Suprapubic skin (tissue), 4 donors: ENCODE measurements at regions not wholly inside any gene's neighbourhood (a gene's known extent, or its start where the extent isn't known, plus 50 kb on each side); places are given as distances from the start of the nearest gene placed in this dataset.

Source experiments
- CTCF ChIP-seq, 2 donors: fragments of 200-600 bp in 1 of 2; fragments of 450-650 bp in 1 of 2; sonication (generic) in 1 of 2; IDR thresholded peaks; one replicate each; pipeline ENCODE4 v1.5.1; 2016 to 2019; ENCODE audit warnings: antibody characterized with exemption in 2 of 2, mild to moderate bottlenecking in 1 of 2, moderate library complexity in 1 of 2
- EP300 ChIP-seq: sonication (generic); formaldehyde crosslinking; IDR thresholded peaks from one replicate; pipeline ENCODE4 v1.6.1; 2017; ENCODE audit warnings: antibody characterized with exemption
- POLR2A ChIP-seq, 2 donors: fragments of 450-650 bp; IDR thresholded peaks; one replicate each; pipeline ENCODE4 v1.6.1; 2017; ENCODE audit warnings: antibody characterized with exemption in 2 of 2, mild to moderate bottlenecking in 2 of 2, moderate library complexity in 2 of 2
- POLR2AphosphoS5 ChIP-seq, 3 donors: sonication (generic); formaldehyde crosslinking; IDR thresholded peaks; one replicate each; pipeline ENCODE4 v1.6.1; 2017; ENCODE audit warnings: antibody characterized with exemption in 3 of 3

GRCh38 chr12:127428420-127428819, 838.5 kb upstream of the TMEM132C start:
- TF ChIP-seq CTCF (IDR thresholded peaks at IDR 0.05) (no peak), POLR2AphosphoS5 (IDR thresholded peaks at IDR 0.05) (no peak), POLR2A (IDR thresholded peaks at IDR 0.05) (no peak), EP300 (no peak)
